Smooth muscle cell (in vitro differentiated cells): ENCODE measurements at regions not wholly inside any gene's neighbourhood (a gene's known extent, or its start where the extent isn't known, plus 50 kb on each side); places are given as distances from the start of the nearest gene placed in this dataset.

Experiments
- DNase-seq: peaks from one replicate; lab custom pipeline; 2025; ENCODE audit not compliant: unreplicated experiment; lab: John Stamatoyannopoulos, UW
- H2AFZ ChIP-seq: fragments of 200-600 bp; sonication (generic); 2 replicates; pipeline ENCODE4 v1.6.0; 2016; ENCODE audit warnings: antibody characterized with exemption, low read depth, mild to moderate bottlenecking
- H3F3A ChIP-seq: fragments of 200-600 bp; sonication (generic); 2 replicates; pipeline ENCODE4 v1.6.0; 2017; ENCODE audit warnings: antibody characterized with exemption, low read depth
- H3K27ac ChIP-seq: fragments of 200-600 bp; sonication (generic); 2 replicates; pipeline ENCODE4 v1.5.1; 2016; ENCODE audit warnings: low read depth, mild to moderate bottlenecking
- H3K27me3 ChIP-seq: fragments of 200-600 bp; sonication (generic); 2 replicates; pipeline ENCODE4 v1.6.1; 2016; ENCODE audit warnings: low read depth, mild to moderate bottlenecking
- H3K36me3 ChIP-seq: fragments of 200-600 bp; sonication (generic); 2 replicates; pipeline ENCODE4 v1.5.1; 2016; ENCODE audit warnings: low read depth
- H3K4me1 ChIP-seq: fragments of 200-600 bp; sonication (generic); 2 replicates; pipeline ENCODE4 v1.5.1; 2016; ENCODE audit warnings: low read depth
- H3K4me2 ChIP-seq: fragments of 200-600 bp; sonication (generic); 2 replicates; pipeline ENCODE4 v1.6.0; 2016; ENCODE audit warnings: mild to moderate bottlenecking
- H3K4me3 ChIP-seq: fragments of 200-600 bp; sonication (generic); 2 replicates; pipeline ENCODE4 v1.5.1; 2016; ENCODE audit warnings: mild to moderate bottlenecking
- H3K79me2 ChIP-seq: fragments of 200-600 bp; sonication (generic); 2 replicates; pipeline ENCODE4 v1.6.0; 2016; ENCODE audit warnings: low read depth, mild to moderate bottlenecking
- H3K9ac ChIP-seq: fragments of 200-600 bp; sonication (generic); 2 replicates; pipeline ENCODE4 v1.6.0; 2016; ENCODE audit warnings: low read depth
- H3K9me3 ChIP-seq: fragments of 200-600 bp; sonication (generic); replicated peaks from 2 replicates; pipeline ENCODE4 v1.5.1; 2016; ENCODE audit warnings: low read depth
- H4K20me1 ChIP-seq: fragments of 200-600 bp; sonication (generic); 2 replicates; pipeline ENCODE4 v1.6.0; 2016; ENCODE audit warnings: low read depth
- CTCF ChIP-seq: fragments of 200-600 bp; sonication (generic); IDR thresholded peaks from 2 replicates; pipeline ENCODE4 v1.5.1; 2017; ENCODE audit warnings: borderline replicate concordance, mild to moderate bottlenecking, antibody characterized with exemption; ENCODE audit not compliant: insufficient read depth, poor library complexity, severe bottlenecking
- WGBS: methylation state at CpG from one replicate; pipeline ENCODE4 v1.1.7; 2016; ENCODE audit warnings: low lambda C conversion rate; 5-methylcytosine and 5-hydroxymethylcytosine counted together

- TF ChIP-seq CTCF: no peak
- Histone ChIP-seq H3F3A (peaks cover 8% of the 10 kb centered on the region), H3K9ac (peak overlapping the region; percentile 42), H3K36me3 (no peaks in the 10 kb centered on the region), H4K20me1 (no peaks in the 10 kb centered on the region), H3K27me3 (no peaks in the 10 kb centered on the region), H3K4me2 (peak overlapping the region; percentile 49), H3K27ac (peak overlapping the region; percentile 67), H2AFZ (no peak overlapping the region), H3K9me3 (no peaks in the 10 kb centered on the region), H3K4me3 (no peak overlapping the region), H3K4me1 (peaks cover 4% of the 10 kb centered on the region), H3K79me2 (no peaks in the 10 kb centered on the region)
- DNase-seq: no peak
- 35% methylated on average over 6 of the region's 6 CpGs for WGBS
Measured at GRCh38 chr1:55823541-55824250, 608.5 kb upstream of the USP24 start.

- H3K36me3 ChIP-seq: no peaks in the 10 kb centered on the region
- peak overlapping the region; percentile 49 for H3K4me2 ChIP-seq
- no peak for DNase-seq
- no peaks in the 10 kb centered on the region for H3K9me3 ChIP-seq
- H3K27ac ChIP-seq: peak overlapping the region; percentile 67
- no peaks in the 10 kb centered on the region for H4K20me1 ChIP-seq
- TF ChIP-seq CTCF: no peak
- H3K79me2 ChIP-seq: no peaks in the 10 kb centered on the region
- H3K9ac ChIP-seq: no peak overlapping the region
- no peak overlapping the region for H2AFZ ChIP-seq
- H3K27me3 ChIP-seq: no peaks in the 10 kb centered on the region
- no peak overlapping the region for H3K4me3 ChIP-seq
- H3F3A ChIP-seq: peaks cover 5% of the 10 kb centered on the region
- WGBS: 76% methylated on average over 2 of the region's 2 CpGs
- H3K4me1 ChIP-seq: peaks cover 4% of the 10 kb centered on the region
Measured at GRCh38 chr1:55822891-55823290, 607.7 kb upstream of the USP24 start.

- Histone ChIP-seq H3K27ac (no peak overlapping the region), H3K9me3 (no peaks in the 10 kb centered on the region), H2AFZ (no peak overlapping the region), H3K36me3 (no peaks in the 10 kb centered on the region), H3K4me3 (no peak overlapping the region), H3K4me1 (peaks cover 4% of the 10 kb centered on the region), H3K79me2 (no peaks in the 10 kb centered on the region), H3F3A (no peaks in the 10 kb centered on the region), H3K27me3 (no peaks in the 10 kb centered on the region), H4K20me1 (no peaks in the 10 kb centered on the region), H3K9ac (no peak overlapping the region), H3K4me2 (no peak overlapping the region)
- TF ChIP-seq CTCF: no peak
- DNase-seq: no peak
- WGBS: 76% methylated on average over 2 of the region's 2 CpGs
Measured at GRCh38 chr1:55821234-55821633, 606.1 kb upstream of the USP24 start.

GRCh38 chr1:55820501-55820900, 605.3 kb upstream of the USP24 start:
- WGBS: 93% methylated on average over 3 of the region's 3 CpGs
- no peaks in the 10 kb centered on the region for H3K27me3 ChIP-seq
- H2AFZ ChIP-seq: no peak overlapping the region
- H4K20me1 ChIP-seq: no peaks in the 10 kb centered on the region
- H3K36me3 ChIP-seq: no peaks in the 10 kb centered on the region
- H3K4me1 ChIP-seq: peaks cover 4% of the 10 kb centered on the region
- no peak overlapping the region for H3K9ac ChIP-seq
- no peak overlapping the region for H3K4me2 ChIP-seq
- no peak for DNase-seq
- H3F3A ChIP-seq: no peaks in the 10 kb centered on the region
- TF ChIP-seq CTCF: no peak
- no peak overlapping the region for H3K4me3 ChIP-seq
- no peaks in the 10 kb centered on the region for H3K79me2 ChIP-seq
- no peak overlapping the region for H3K27ac ChIP-seq
- no peaks in the 10 kb centered on the region for H3K9me3 ChIP-seq
